DND-41 (cell line): ENCODE measurements at regions not wholly inside any gene's neighbourhood (a gene's known extent, or its start where the extent isn't known, plus 50 kb on each side); places are given as distances from the start of the nearest gene placed in this dataset.

Experiments used
- CTCF ChIP-seq: IDR thresholded peaks from 2 replicates; pipeline ENCODE4 v1.5.1; 2012; ENCODE audit warnings: borderline replicate concordance, low read length, moderate library complexity, mild to moderate bottlenecking; ENCODE audit not compliant: poor library complexity, severe bottlenecking; ENCODE audit errors: extremely low read depth
- EZH2 ChIP-seq: IDR thresholded peaks from 3 replicates; pipeline ENCODE4 v1.6.1; 2012; ENCODE audit warnings: borderline replicate concordance, low read depth, mild to moderate bottlenecking, moderate library complexity, low read length, inconsistent platforms; ENCODE audit not compliant: severe bottlenecking

GRCh38 chr19:30123611-30124010 is 181.6 kb downstream of the URI1 start:
- TF ChIP-seq CTCF (no peak), EZH2 (no peak)
